ENCODE measurements at regions not wholly inside any gene's neighbourhood (a gene's known extent, or its start where the extent isn't known, plus 50 kb on each side); places are given as distances from the start of the nearest gene placed in this dataset.

DNA sequence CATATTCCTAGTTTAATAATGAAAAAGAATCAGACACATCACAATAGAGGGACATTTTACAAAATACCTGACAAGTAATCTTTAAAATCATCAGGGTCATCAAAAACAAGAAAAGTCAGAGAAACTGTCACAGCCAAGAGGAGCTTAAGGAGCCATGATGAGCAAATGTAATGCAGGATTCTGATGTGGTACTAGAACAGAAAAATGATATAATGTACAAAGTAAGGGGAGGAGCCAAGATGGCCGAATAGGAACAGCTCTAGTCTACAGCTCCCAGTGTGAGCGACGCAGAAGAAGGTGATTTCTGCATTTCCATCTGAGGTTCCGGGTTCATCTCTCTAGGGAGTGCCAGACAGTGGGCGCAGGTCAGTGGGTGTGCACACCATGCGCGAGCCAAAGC lies 198.0 kb upstream of the FAT3 start:
- TF ChIP-seq, protein P1, sequence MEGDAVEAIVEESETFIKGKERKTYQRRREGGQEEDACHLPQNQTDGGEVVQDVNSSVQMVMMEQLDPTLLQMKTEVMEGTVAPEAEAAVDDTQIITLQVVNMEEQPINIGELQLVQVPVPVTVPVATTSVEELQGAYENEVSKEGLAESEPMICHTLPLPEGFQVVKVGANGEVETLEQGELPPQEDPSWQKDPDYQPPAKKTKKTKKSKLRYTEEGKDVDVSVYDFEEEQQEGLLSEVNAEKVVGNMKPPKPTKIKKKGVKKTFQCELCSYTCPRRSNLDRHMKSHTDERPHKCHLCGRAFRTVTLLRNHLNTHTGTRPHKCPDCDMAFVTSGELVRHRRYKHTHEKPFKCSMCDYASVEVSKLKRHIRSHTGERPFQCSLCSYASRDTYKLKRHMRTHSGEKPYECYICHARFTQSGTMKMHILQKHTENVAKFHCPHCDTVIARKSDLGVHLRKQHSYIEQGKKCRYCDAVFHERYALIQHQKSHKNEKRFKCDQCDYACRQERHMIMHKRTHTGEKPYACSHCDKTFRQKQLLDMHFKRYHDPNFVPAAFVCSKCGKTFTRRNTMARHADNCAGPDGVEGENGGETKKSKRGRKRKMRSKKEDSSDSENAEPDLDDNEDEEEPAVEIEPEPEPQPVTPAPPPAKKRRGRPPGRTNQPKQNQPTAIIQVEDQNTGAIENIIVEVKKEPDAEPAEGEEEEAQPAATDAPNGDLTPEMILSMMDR (IDR thresholded peaks at IDR 0.05): no peak
- Histone ChIP-seq H3K36me3 (ENCODE audit: control insufficient read depth, insufficient read depth, low read length) (no peaks in the 10 kb centered on the region), H3K27ac (ENCODE audit: low read length) (no peak overlapping the region), H3K9me3 (ENCODE audit: control insufficient read depth, insufficient read depth, low read length) (peaks cover 4% of the 10 kb centered on the region), H3K27me3 (ENCODE audit: control insufficient read depth, insufficient read depth, low read length) (no peaks in the 10 kb centered on the region), H3K4me3 (ENCODE audit: low read length) (no peak overlapping the region), H3K4me1 (ENCODE audit: control insufficient read depth, insufficient read depth, low read length) (no peaks in the 10 kb centered on the region)
- Mint-ChIP-seq H3K36me3 (peaks cover 13% of the 10 kb centered on the region), H3K4me3 (no peak overlapping the region), H3K4me1 (no peaks in the 10 kb centered on the region), H3K27ac (no peak overlapping the region), H3K9me3 (peaks cover 8 to 12% of the 10 kb centered on the region in 2 donors), H3K27me3 (ENCODE audit: low read depth in 2 of 2) (no peaks in the 10 kb centered on the region)
- no peak for DNase-seq
- ATAC-seq: no peak
- intact Hi-C loops (cut with micrococcal nuclease): no loop called here
- 93% methylated on average over 7 of the region's 7 CpGs for WGBS (ENCODE audit: insufficient coverage)

DNA sequence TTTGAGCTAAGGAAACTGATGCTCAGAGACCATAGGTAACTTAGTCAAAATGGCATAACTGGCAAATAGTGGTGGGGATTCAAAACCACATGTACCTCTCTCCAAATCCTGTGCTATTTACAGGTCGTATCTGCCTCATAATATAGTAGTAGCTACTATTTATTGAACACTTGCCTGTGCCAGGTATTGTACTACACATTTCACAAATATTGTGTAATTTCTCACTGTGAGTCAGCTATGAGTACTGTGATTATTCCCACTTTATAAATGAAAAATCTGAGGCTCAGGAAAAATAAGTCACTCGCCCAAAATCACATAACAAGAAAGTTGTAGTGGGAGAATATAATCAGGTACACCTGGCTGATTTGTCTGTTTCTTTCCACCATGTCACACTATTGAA lies 199.8 kb upstream of the FAT3 start:
- Histone ChIP-seq H3K4me1 (ENCODE audit: control insufficient read depth, insufficient read depth, low read length) (no peaks in the 10 kb centered on the region), H3K9me3 (ENCODE audit: control insufficient read depth, insufficient read depth, low read length) (peaks cover 4% of the 10 kb centered on the region), H3K27ac (ENCODE audit: low read length) (no peak overlapping the region), H3K36me3 (ENCODE audit: control insufficient read depth, insufficient read depth, low read length) (no peaks in the 10 kb centered on the region), H3K4me3 (ENCODE audit: low read length) (no peak overlapping the region), H3K27me3 (ENCODE audit: control insufficient read depth, insufficient read depth, low read length) (no peaks in the 10 kb centered on the region)
- no peaks in the 10 kb centered on the region for H3K27me3 Mint-ChIP-seq (ENCODE audit: low read depth in 2 of 2)
- no peak overlapping the region for H3K27ac Mint-ChIP-seq
- TF ChIP-seq, protein P1 (IDR thresholded peaks at IDR 0.05): no peak
- intact Hi-C loops (cut with micrococcal nuclease): no loop called here
- no peak for DNase-seq
- H3K9me3 Mint-ChIP-seq: peaks cover 10 to 21% of the 10 kb centered on the region in 2 donors
- H3K36me3 Mint-ChIP-seq: peaks cover 13% of the 10 kb centered on the region
- no peak for ATAC-seq
- H3K4me3 Mint-ChIP-seq: no peak overlapping the region
- no peaks in the 10 kb centered on the region for H3K4me1 Mint-ChIP-seq
- WGBS (ENCODE audit: insufficient coverage): 100% methylated on average over 1 of the region's 2 CpGs

DNA sequence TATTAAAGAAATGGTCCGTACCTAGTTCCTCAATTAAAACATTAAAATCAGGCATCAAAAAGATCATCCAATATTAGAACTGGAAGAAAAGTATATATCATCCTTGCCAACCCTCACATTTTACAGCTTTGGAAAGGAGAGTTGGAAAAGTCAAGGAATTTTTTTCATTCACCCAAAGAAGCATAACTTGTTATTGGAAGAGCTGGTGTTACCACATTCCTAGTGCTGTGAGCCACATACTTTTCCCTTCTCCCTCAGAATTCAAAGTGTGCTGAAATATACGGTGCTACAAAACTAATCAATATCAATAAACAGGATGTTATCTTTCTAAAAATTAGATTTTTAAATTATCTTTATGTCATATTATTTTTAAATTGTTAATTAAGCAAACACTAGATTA lies 202.1 kb upstream of the FAT3 start:
- H3K36me3 ChIP-seq (ENCODE audit: control insufficient read depth, insufficient read depth, low read length): no peaks in the 10 kb centered on the region
- H3K27me3 ChIP-seq (ENCODE audit: control insufficient read depth, insufficient read depth, low read length): no peaks in the 10 kb centered on the region
- H3K4me1 Mint-ChIP-seq: no peaks in the 10 kb centered on the region
- intact Hi-C loops (cut with micrococcal nuclease): no loop called here
- peaks cover 15% of the 10 kb centered on the region for H3K9me3 ChIP-seq (ENCODE audit: control insufficient read depth, insufficient read depth, low read length)
- H3K36me3 Mint-ChIP-seq: peaks cover 13% of the 10 kb centered on the region
- H3K27ac ChIP-seq (ENCODE audit: low read length): no peak overlapping the region
- ATAC-seq (no peak), DNase-seq (no peak)
- no peak overlapping the region for H3K4me3 ChIP-seq (ENCODE audit: low read length)
- H3K9me3 Mint-ChIP-seq: peaks cover 12 to 24% of the 10 kb centered on the region in 2 donors
- no peak overlapping the region for H3K4me3 Mint-ChIP-seq
- TF ChIP-seq, protein P1 (IDR thresholded peaks at IDR 0.05): no peak
- no peaks in the 10 kb centered on the region for H3K27me3 Mint-ChIP-seq (ENCODE audit: low read depth in 2 of 2)
- WGBS (ENCODE audit: insufficient coverage): no CpG with 5 or more reads among the region's 2 CpGs
- H3K27ac Mint-ChIP-seq: no peak overlapping the region
- no peaks in the 10 kb centered on the region for H3K4me1 ChIP-seq (ENCODE audit: control insufficient read depth, insufficient read depth, low read length)

DNA sequence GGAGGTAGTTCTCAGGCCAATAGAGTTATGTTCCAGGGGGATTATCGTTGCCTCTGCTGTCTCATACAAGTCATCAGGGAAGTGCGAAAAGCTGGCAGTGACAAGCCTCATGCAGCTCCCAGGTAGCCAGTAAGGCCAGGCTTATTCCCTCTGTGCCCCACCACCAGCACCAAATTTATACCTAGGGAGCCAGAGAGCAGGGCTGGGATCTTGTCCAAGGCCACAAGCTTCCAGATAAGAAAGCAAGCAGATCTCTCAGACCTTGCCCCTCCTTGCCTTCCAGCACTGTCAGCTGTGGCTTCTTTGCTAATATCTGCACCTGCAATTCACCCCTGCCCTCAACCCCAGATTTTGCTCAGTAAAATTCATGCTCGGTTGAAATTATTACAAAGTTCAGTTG lies 206.3 kb upstream of the FAT3 start:
- no peaks in the 10 kb centered on the region for H3K36me3 ChIP-seq (ENCODE audit: control insufficient read depth, insufficient read depth, low read length)
- intact Hi-C loops (cut with micrococcal nuclease): no loop called here
- H3K27me3 Mint-ChIP-seq (ENCODE audit: low read depth in 2 of 2): no peaks in the 10 kb centered on the region
- H3K4me1 ChIP-seq (ENCODE audit: control insufficient read depth, insufficient read depth, low read length): no peaks in the 10 kb centered on the region
- H3K27ac Mint-ChIP-seq: no peak overlapping the region
- no peaks in the 10 kb centered on the region for H3K4me1 Mint-ChIP-seq
- H3K27ac ChIP-seq (ENCODE audit: low read length): no peak overlapping the region
- TF ChIP-seq, protein P1 (IDR thresholded peaks at IDR 0.05): no peak
- H3K9me3 ChIP-seq (ENCODE audit: control insufficient read depth, insufficient read depth, low read length): peaks cover 22% of the 10 kb centered on the region
- DNase-seq (no peak), ATAC-seq (no peak)
- H3K36me3 Mint-ChIP-seq: no peaks in the 10 kb centered on the region
- no peaks in the 10 kb centered on the region for H3K27me3 ChIP-seq (ENCODE audit: control insufficient read depth, insufficient read depth, low read length)
- WGBS (ENCODE audit: insufficient coverage): 80% methylated on average over 3 of the region's 3 CpGs
- H3K9me3 Mint-ChIP-seq: peaks cover 11 to 32% of the 10 kb centered on the region in 2 donors
- no peak overlapping the region for H3K4me3 ChIP-seq (ENCODE audit: low read length)
- no peak overlapping the region for H3K4me3 Mint-ChIP-seq

Data from natural killer cell (primary cell).